OCI-LY3 (cell line): ENCODE measurements at regions not wholly inside any gene's neighbourhood (a gene's known extent, or its start where the extent isn't known, plus 50 kb on each side); places are given as distances from the start of the nearest gene placed in this dataset.

Experiments used
- CTCF ChIP-seq: fragments of 200-600, 300-600 bp; sonication (generic); IDR thresholded peaks from 2 replicates; pipeline ENCODE4 v1.5.1; 2014; ENCODE audit warnings: antibody characterized with exemption, low read length, low read depth
- EZH2phosphoT487 ChIP-seq: fragments of 200-600 bp; shearing (Covaris generic); IDR thresholded peaks from 2 replicates; pipeline ENCODE4 v1.6.1; 2018; ENCODE audit warnings: antibody characterized with exemption, mixed run types, low read depth

- TF ChIP-seq CTCF = no peak
- TF ChIP-seq EZH2phosphoT487 = no peak
Measured at GRCh38 chr3:160078533-160078932, 89.9 kb downstream of the IL12A start.
